SK-N-SH (cell line): ENCODE measurements at regions not wholly inside any gene's neighbourhood (a gene's known extent, or its start where the extent isn't known, plus 50 kb on each side); places are given as distances from the start of the nearest gene placed in this dataset.

Experiments
- CTCF ChIA-PET: fragments of 300-600, 350-600 bp; formaldehyde crosslinking; extraction: SDS; loops from one replicate; lab custom pipeline; 2021; lab: Yijun Ruan, JAX
- POLR2A ChIA-PET: fragments of 350-600 bp; sonication (Branson Sonifier 250); formaldehyde crosslinking; extraction: SDS; loops from one replicate; lab custom pipeline; 2020; ENCODE audit warnings: antibody characterized with exemption, inconsistent platforms; lab: Yijun Ruan, JAX
- DNase-seq: peaks from one replicate; pipeline ENCODE4 v3.0.0; 2012
- H2AFZ ChIP-seq: fragments of 200-600 bp; sonication (generic); 2 replicates; pipeline ENCODE4 v1.8.1; 2016; ENCODE audit warnings: antibody characterized with exemption, mild to moderate bottlenecking, low read depth
- H3F3A ChIP-seq: fragments of 200-600 bp; sonication (generic); replicated peaks from 2 replicates; pipeline ENCODE3; 2016; ENCODE audit warnings: antibody characterized with exemption, mild to moderate bottlenecking; ENCODE audit not compliant: insufficient read depth
- H3K27ac ChIP-seq, 2 experiments: fragments of 200-500 bp in 1 of 2; fragments of 200-600 bp in 1 of 2; sonication (Bioruptor generic) in 1 of 2; sonication (generic), shearing (Covaris generic) in 1 of 2; 2 replicates each; pipeline versions ENCODE4 v1.5.1 to v1.6.1; 2014 to 2016; ENCODE audit warnings: low read depth in 2 of 2, inconsistent platforms in 1 of 2, low read length in 1 of 2, mild to moderate bottlenecking in 1 of 2, mixed read lengths in 1 of 2
- H3K27me3 ChIP-seq: fragments of 200-600 bp; sonication (generic), shearing (Covaris generic); 2 replicates; pipeline ENCODE4 v1.6.1; 2016; ENCODE audit warnings: mixed run types; ENCODE audit not compliant: insufficient read depth
- H3K36me3 ChIP-seq, 2 experiments: fragments of 200-500 bp in 1 of 2; fragments of 200-600 bp in 1 of 2; sonication (Bioruptor generic) in 1 of 2; sonication (generic) in 1 of 2; replicated peaks in 1 of 2; 2 replicates each; pipeline versions ENCODE3 to v1.5.1; 2014 to 2016; ENCODE audit warnings: low read length in 1 of 2, mild to moderate bottlenecking in 1 of 2; ENCODE audit not compliant: insufficient read depth in 2 of 2, control insufficient read depth in 1 of 2
- H3K4me1 ChIP-seq, 2 experiments: fragments of 200-500 bp in 1 of 2; fragments of 200-600 bp in 1 of 2; sonication (Bioruptor generic) in 1 of 2; sonication (generic), shearing (Covaris generic) in 1 of 2; 2 replicates each; pipeline versions ENCODE4 v1.5.1 to v1.6.1; 2014 to 2016; ENCODE audit warnings: low read depth in 1 of 2, low read length in 1 of 2, mixed run types in 1 of 2; ENCODE audit not compliant: insufficient read depth in 2 of 2, control insufficient read depth in 1 of 2
- H3K4me2 ChIP-seq: fragments of 200-600 bp; sonication (generic), shearing (Covaris generic); 2 replicates; pipeline ENCODE4 v1.6.1; 2017; ENCODE audit warnings: mixed run types
- H3K4me3 ChIP-seq, 2 experiments: fragments of 200-500 bp in 1 of 2; fragments of 200-600 bp in 1 of 2; sonication (Bioruptor generic) in 1 of 2; sonication (generic), shearing (Covaris generic) in 1 of 2; 2 replicates each; pipeline versions ENCODE4 v1.5.1 to v1.8.1; 2014 to 2016; ENCODE audit warnings: low read depth in 2 of 2, inconsistent platforms in 1 of 2, low read length in 1 of 2, mild to moderate bottlenecking in 1 of 2, mixed read lengths in 1 of 2, moderate library complexity in 1 of 2
- H3K79me2 ChIP-seq: fragments of 200-600 bp; sonication (generic); 2 replicates; pipeline ENCODE4 v1.8.1; 2017; ENCODE audit warnings: mild to moderate bottlenecking; ENCODE audit not compliant: insufficient read depth
- H3K9ac ChIP-seq: fragments of 200-600 bp; sonication (generic); 2 replicates; pipeline ENCODE4 v1.6.1; 2017; ENCODE audit warnings: mixed run types
- H3K9me2 ChIP-seq: fragments of 200-600 bp; sonication (generic); 2 replicates; pipeline ENCODE4 v1.6.1; 2017; ENCODE audit warnings: mixed run types
- H3K9me3 ChIP-seq: fragments of 200-600 bp; sonication (generic); 2 replicates; pipeline ENCODE4 v1.6.1; 2017; ENCODE audit warnings: mixed run types, mild to moderate bottlenecking, moderate library complexity
- H4K20me1 ChIP-seq: fragments of 200-600 bp; sonication (generic); 2 replicates; pipeline ENCODE4 v1.6.1; 2017; ENCODE audit warnings: mild to moderate bottlenecking, mixed run types; ENCODE audit not compliant: insufficient read depth
- ELF1 ChIP-seq: IDR thresholded peaks from 2 replicates; pipeline ENCODE4 v1.4.0; 2012
- EZH2phosphoT487 ChIP-seq: fragments of 200-600 bp; sonication (generic); IDR thresholded peaks from 2 replicates; pipeline ENCODE4 v1.6.1; 2017; ENCODE audit warnings: low read depth, mixed run types, mild to moderate bottlenecking, antibody characterized with exemption, moderate library complexity, borderline replicate concordance
- FOSL2 ChIP-seq: IDR thresholded peaks from 2 replicates; pipeline ENCODE4 v1.4.0; 2012; ENCODE audit warnings: low read depth, mild to moderate bottlenecking, moderate library complexity, borderline replicate concordance
- FOXM1 ChIP-seq: IDR thresholded peaks from 2 replicates; pipeline ENCODE4 v1.4.0; 2012; ENCODE audit warnings: low read depth, mild to moderate bottlenecking
- GATA2 ChIP-seq: sonication (generic); formaldehyde crosslinking; IDR thresholded peaks from 2 replicates; pipeline ENCODE4 v1.5.0; 2020; ENCODE audit warnings: mild to moderate bottlenecking, missing genetic modification reagents
- MEF2A ChIP-seq: IDR thresholded peaks from 2 replicates; pipeline ENCODE4 v1.4.0; 2012; ENCODE audit warnings: low read depth, borderline replicate concordance
- NFIC ChIP-seq: IDR thresholded peaks from 2 replicates; pipeline ENCODE4 v1.4.0; 2012; ENCODE audit warnings: borderline replicate concordance
- RAD21 ChIP-seq: IDR thresholded peaks from 2 replicates; pipeline ENCODE4 v1.6.1; 2012; ENCODE audit warnings: mild to moderate bottlenecking, low read length
- RCOR1 ChIP-seq: fragments of 150-350 bp; IDR thresholded peaks from 2 replicates; pipeline ENCODE4 v1.6.1; 2017; ENCODE audit warnings: antibody characterized with exemption, low read length
- RFX5 ChIP-seq: IDR thresholded peaks from 2 replicates; pipeline ENCODE4 v1.6.1; 2012; ENCODE audit warnings: mild to moderate bottlenecking, improper control_type of control experiment, low read length
- TAF1 ChIP-seq: IDR thresholded peaks from 2 replicates; pipeline ENCODE4 v1.6.1; 2012; ENCODE audit warnings: low read depth, mild to moderate bottlenecking, low read length, moderate library complexity, borderline replicate concordance
- TCF12 ChIP-seq: IDR thresholded peaks from 2 replicates; pipeline ENCODE4 v1.4.0; 2012
- YY1 ChIP-seq: IDR thresholded peaks from 2 replicates; pipeline ENCODE4 v1.4.0; 2012; ENCODE audit warnings: low read depth, mild to moderate bottlenecking
- WGBS: methylation state at CpG from one replicate; pipeline ENCODE4 v1.1.6; 2017; ENCODE audit warnings: low lambda C conversion rate; 5-methylcytosine and 5-hydroxymethylcytosine counted together
- TF ChIP-seq, protein P1 (sequence below): IDR thresholded peaks from 2 replicates; pipeline ENCODE4 v1.4.0; 2012; ENCODE audit warnings: low read depth, borderline replicate concordance
- TF ChIP-seq, protein P2 (sequence below): IDR thresholded peaks from 2 replicates; pipeline ENCODE4 v1.4.0; 2012; ENCODE audit warnings: low read depth
- TF ChIP-seq, protein P3 (sequence below): fragments of 150-350 bp; IDR thresholded peaks from 2 replicates; pipeline ENCODE4 v1.6.1; 2017; ENCODE audit warnings: antibody characterized with exemption, low read length, low read depth, borderline replicate concordance
- TF ChIP-seq, protein P4 (sequence below): IDR thresholded peaks from 2 replicates; pipeline ENCODE4; 2012
- TF ChIP-seq, protein P5 (sequence below): IDR thresholded peaks from 2 replicates; pipeline ENCODE4 v1.4.0; 2012; ENCODE audit warnings: low read depth, borderline replicate concordance
- TF ChIP-seq, protein P6 (sequence below): fragments of 150-350 bp; IDR thresholded peaks from 2 replicates; pipeline ENCODE4 v1.6.1; 2016; ENCODE audit warnings: mild to moderate bottlenecking, low read depth, low read length

DNA sequence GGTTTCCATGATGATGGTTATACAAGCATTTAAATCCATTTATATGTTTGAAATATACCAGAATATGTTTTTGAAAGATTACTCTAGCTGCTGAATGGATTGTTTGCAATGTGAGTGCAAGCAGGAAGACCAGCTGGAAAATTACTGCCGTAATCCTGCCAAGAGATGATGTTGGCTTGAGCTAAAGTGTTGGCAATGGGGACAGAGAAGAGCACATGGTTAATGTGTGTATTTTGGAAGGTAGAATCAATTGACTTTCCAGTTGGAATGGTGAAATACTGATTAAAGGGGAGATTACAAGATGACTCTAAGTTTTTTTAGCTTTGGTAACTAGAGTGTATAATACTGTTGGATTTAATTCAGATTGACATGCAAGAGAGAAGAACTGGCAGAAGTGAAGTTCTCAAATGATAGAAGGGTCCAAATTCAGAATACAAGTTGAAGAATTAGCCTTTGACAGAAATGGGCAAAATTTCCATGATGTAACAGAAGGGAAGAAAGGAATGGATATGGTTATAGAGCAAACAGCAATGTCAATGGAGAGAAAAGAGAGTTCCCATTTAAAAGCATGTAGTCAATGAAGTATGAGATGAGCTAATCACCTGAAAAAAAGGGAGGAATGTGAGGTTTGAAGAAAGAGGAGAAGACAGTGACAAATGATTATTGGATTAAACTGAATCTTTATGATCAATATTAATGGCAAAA is 422.0 kb downstream of the CDC14C start:
- Histone ChIP-seq H4K20me1 (no peaks in the 10 kb centered on the region), H3K9ac (no peak overlapping the region), H3F3A (no peaks in the 10 kb centered on the region), H2AFZ (no peak overlapping the region), H3K27me3 (no peaks in the 10 kb centered on the region), H3K4me1 (no peaks in the 10 kb centered on the region), H3K4me3 (no peak overlapping the region), H3K9me3 (no peaks in the 10 kb centered on the region), H3K27ac (no peak overlapping the region), H3K4me2 (no peak overlapping the region), H3K9me2 (no peaks in the 10 kb centered on the region), H3K36me3 (no peaks in the 10 kb centered on the region), H3K79me2 (no peaks in the 10 kb centered on the region)
- 6% methylated on average over 1 of the region's 1 CpG for WGBS
- TF ChIP-seq YY1 (no peak), RCOR1 (no peak), ELF1 (no peak), GATA2 (CRISPR knock-in tag) (no peak), FOSL2 (no peak)
- TF ChIP-seq, protein P1, sequence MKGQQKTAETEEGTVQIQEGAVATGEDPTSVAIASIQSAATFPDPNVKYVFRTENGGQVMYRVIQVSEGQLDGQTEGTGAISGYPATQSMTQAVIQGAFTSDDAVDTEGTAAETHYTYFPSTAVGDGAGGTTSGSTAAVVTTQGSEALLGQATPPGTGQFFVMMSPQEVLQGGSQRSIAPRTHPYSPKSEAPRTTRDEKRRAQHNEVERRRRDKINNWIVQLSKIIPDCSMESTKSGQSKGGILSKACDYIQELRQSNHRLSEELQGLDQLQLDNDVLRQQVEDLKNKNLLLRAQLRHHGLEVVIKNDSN: no peak
- TF ChIP-seq, protein P2, sequence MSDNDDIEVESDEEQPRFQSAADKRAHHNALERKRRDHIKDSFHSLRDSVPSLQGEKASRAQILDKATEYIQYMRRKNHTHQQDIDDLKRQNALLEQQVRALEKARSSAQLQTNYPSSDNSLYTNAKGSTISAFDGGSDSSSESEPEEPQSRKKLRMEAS: no peak
- TF ChIP-seq, protein P3, sequence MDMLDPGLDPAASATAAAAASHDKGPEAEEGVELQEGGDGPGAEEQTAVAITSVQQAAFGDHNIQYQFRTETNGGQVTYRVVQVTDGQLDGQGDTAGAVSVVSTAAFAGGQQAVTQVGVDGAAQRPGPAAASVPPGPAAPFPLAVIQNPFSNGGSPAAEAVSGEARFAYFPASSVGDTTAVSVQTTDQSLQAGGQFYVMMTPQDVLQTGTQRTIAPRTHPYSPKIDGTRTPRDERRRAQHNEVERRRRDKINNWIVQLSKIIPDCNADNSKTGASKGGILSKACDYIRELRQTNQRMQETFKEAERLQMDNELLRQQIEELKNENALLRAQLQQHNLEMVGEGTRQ: no peak
- POLR2A ChIA-PET: no interaction called here
- CTCF ChIA-PET: no interaction called here
- no peak for DNase-seq

DNA sequence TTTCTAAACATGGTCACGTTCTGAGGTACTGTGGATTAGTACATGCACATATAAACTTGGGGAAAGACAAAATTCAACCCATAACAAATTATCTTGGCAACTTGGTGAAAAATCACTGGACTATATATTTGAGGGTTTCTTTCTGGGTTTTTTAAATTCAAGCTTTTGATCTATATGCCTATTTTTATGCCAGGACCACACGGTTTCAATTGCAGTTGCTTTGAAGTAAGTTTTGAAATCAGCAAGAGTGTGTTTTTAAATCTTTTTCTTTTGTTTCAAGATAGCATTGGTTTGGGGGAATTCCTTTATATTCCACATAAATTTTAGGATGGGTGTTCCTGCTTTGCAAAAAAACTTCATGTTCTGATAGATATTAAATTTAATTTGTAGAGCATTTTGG is 406.4 kb upstream of the VWC2 start:
- no peaks in the 10 kb centered on the region for H4K20me1 ChIP-seq
- H3F3A ChIP-seq: no peaks in the 10 kb centered on the region
- no peaks in the 10 kb centered on the region; the same call in 1 of the 2 replicates for H3K9me2 ChIP-seq
- CTCF ChIA-PET: no interaction called here
- no peaks in the 10 kb centered on the region for H3K4me1 ChIP-seq
- under 1% methylated on average over 2 of the region's 2 CpGs for WGBS
- no peak overlapping the region for H3K27ac ChIP-seq
- no peak for DNase-seq
- no peak overlapping the region for H2AFZ ChIP-seq
- no peaks in the 10 kb centered on the region for H3K9me3 ChIP-seq
- no peak overlapping the region for H3K4me2 ChIP-seq
- no peaks in the 10 kb centered on the region for H3K27me3 ChIP-seq
- H3K79me2 ChIP-seq: no peaks in the 10 kb centered on the region
- no peak for TF ChIP-seq NFIC
- TF ChIP-seq ELF1: no peak
- TF ChIP-seq GATA2 (CRISPR knock-in tag): no peak
- no peak for TF ChIP-seq EZH2phosphoT487
- no peak for TF ChIP-seq RAD21
- no peak for TF ChIP-seq YY1
- TF ChIP-seq, protein P4, sequence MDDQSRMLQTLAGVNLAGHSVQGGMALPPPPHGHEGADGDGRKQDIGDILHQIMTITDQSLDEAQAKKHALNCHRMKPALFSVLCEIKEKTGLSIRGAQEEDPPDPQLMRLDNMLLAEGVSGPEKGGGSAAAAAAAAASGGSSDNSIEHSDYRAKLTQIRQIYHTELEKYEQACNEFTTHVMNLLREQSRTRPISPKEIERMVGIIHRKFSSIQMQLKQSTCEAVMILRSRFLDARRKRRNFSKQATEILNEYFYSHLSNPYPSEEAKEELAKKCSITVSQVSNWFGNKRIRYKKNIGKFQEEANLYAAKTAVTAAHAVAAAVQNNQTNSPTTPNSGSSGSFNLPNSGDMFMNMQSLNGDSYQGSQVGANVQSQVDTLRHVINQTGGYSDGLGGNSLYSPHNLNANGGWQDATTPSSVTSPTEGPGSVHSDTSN: no peak
- no peak for TF ChIP-seq RFX5
- TF ChIP-seq, protein P2: no peak
- no peak for TF ChIP-seq MEF2A
- TF ChIP-seq, protein P5, sequence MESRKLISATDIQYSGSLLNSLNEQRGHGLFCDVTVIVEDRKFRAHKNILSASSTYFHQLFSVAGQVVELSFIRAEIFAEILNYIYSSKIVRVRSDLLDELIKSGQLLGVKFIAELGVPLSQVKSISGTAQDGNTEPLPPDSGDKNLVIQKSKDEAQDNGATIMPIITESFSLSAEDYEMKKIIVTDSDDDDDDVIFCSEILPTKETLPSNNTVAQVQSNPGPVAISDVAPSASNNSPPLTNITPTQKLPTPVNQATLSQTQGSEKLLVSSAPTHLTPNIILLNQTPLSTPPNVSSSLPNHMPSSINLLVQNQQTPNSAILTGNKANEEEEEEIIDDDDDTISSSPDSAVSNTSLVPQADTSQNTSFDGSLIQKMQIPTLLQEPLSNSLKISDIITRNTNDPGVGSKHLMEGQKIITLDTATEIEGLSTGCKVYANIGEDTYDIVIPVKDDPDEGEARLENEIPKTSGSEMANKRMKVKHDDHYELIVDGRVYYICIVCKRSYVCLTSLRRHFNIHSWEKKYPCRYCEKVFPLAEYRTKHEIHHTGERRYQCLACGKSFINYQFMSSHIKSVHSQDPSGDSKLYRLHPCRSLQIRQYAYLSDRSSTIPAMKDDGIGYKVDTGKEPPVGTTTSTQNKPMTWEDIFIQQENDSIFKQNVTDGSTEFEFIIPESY: no peak
- TF ChIP-seq TAF1: no peak
- TF ChIP-seq, protein P6, sequence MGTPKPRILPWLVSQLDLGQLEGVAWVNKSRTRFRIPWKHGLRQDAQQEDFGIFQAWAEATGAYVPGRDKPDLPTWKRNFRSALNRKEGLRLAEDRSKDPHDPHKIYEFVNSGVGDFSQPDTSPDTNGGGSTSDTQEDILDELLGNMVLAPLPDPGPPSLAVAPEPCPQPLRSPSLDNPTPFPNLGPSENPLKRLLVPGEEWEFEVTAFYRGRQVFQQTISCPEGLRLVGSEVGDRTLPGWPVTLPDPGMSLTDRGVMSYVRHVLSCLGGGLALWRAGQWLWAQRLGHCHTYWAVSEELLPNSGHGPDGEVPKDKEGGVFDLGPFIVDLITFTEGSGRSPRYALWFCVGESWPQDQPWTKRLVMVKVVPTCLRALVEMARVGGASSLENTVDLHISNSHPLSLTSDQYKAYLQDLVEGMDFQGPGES: no peak
- TF ChIP-seq FOXM1: no peak
- no peak for TF ChIP-seq TCF12
- H3K4me3 ChIP-seq: no peak overlapping the region
- POLR2A ChIA-PET: no interaction called here
- H3K9ac ChIP-seq: no peak overlapping the region
- H3K36me3 ChIP-seq: no peaks in the 10 kb centered on the region
